ENCODE measurements at regions not wholly inside any gene's neighbourhood (a gene's known extent, or its start where the extent isn't known, plus 50 kb on each side); places are given as distances from the start of the nearest gene placed in this dataset.

DNA sequence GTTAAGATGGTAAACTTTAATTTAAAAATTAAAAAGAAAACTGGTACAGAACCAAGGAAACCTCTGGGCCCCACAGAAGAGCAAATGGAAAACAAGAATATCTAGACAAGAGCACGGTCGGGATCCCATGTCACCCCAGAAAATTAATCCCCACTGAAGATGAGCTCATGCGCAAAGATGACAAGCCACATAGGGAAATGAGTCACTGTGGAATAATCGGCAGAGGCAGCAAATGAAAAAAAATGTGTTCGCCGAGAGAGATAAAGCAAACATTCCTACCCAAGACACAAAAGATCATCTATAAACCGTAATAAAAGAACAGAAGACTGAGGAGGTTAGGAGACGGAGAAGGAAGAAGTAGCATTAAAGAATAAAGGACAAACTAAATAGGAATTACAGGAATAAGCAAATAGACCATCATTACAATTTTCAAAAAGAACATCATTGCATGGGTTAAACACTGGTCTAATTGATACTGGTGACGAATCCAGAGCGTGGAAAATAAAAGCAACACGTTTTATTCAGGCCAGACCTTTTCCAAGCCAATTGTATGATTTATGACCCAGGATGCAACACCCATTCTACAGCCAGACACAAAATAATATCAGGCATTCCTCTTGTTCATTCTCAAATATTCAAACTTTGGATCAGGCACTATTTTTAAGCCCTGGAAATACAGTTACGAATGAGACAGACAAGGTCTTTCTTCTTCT, 138.0 kb upstream of the ARID1B start:
- DNase-seq (ENCODE audit: low read depth) = no peak
- H3K4me3 ChIP-seq (ENCODE audit: low read depth, low read length) = no peak overlapping the region
- TF ChIP-seq, protein P1, sequence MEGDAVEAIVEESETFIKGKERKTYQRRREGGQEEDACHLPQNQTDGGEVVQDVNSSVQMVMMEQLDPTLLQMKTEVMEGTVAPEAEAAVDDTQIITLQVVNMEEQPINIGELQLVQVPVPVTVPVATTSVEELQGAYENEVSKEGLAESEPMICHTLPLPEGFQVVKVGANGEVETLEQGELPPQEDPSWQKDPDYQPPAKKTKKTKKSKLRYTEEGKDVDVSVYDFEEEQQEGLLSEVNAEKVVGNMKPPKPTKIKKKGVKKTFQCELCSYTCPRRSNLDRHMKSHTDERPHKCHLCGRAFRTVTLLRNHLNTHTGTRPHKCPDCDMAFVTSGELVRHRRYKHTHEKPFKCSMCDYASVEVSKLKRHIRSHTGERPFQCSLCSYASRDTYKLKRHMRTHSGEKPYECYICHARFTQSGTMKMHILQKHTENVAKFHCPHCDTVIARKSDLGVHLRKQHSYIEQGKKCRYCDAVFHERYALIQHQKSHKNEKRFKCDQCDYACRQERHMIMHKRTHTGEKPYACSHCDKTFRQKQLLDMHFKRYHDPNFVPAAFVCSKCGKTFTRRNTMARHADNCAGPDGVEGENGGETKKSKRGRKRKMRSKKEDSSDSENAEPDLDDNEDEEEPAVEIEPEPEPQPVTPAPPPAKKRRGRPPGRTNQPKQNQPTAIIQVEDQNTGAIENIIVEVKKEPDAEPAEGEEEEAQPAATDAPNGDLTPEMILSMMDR (IDR thresholded peaks at IDR 0.05; ENCODE audit: control insufficient read depth, extremely low read depth, insufficient read depth) = no peak

DNA sequence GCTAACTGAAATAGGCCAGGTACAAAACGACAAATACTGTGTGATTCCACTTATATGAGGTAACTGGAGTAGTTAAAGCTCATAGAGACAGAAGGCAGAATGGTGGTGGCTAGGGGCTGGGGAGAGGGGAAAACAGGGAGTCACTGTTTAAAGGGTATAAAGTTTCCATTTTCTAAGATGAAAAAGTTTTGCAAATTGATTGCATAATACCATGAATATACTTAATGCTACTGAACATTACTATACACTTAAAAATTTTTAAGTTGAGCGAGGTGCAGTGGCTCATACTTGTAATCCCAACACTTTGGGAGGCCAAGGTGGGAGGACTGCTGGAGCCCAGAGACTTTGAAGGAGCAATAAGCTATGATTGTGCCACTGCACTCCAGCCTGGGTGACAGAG, 138.6 kb upstream of the ARID1B start:
- no peak overlapping the region for H3K4me3 ChIP-seq (ENCODE audit: low read depth, low read length)
- TF ChIP-seq, protein P1 (IDR thresholded peaks at IDR 0.05; ENCODE audit: control insufficient read depth, extremely low read depth, insufficient read depth) = no peak
- DNase-seq (ENCODE audit: low read depth) = no peak

DNA sequence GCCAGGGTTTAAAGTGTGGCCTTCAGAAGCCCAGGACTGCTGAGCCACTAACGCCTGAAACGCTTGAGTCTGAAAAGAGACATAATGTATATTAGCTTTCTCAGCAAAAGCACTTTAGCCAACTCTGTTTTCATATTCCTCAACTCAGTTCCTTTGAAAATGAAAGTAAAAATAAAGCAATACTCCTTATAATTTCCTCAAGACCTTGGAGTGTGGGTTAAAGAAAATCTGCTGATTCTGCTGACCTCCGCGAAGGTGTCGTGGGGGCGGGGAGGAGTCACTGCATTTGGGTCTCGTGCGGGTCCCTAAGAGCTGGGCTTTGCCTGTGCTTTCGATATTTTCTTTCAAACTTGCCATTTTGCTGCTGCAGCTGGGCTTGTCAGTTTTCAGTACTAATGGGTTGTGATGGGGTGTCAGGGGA, 142.2 kb upstream of the ARID1B start:
- no peak overlapping the region for H3K4me3 ChIP-seq (ENCODE audit: low read depth, low read length)
- TF ChIP-seq, protein P1 (IDR thresholded peaks at IDR 0.05; ENCODE audit: control insufficient read depth, extremely low read depth, insufficient read depth) = no peak

DNA sequence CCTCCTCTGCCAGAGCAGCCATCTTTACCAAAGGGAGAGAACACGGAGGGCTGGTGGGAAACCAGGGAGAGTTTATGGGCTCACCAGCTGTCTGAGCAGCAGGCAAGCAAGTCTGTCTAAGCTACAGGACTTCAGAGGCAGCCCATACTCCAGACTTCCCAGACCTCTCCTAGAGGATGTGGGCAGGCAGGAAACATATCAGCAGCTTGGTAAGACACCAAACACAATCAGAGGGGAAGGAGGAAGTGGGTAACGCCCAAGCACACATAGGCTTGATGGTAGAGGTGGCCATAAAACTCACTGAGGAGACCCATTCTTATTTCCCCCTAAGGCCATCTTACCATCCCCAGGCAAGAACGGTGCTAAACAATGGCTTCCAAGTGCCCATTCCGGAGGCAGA, 143.1 kb upstream of the ARID1B start:
- TF ChIP-seq, protein P1 (IDR thresholded peaks at IDR 0.05; ENCODE audit: control insufficient read depth, extremely low read depth, insufficient read depth) = no peak
- H3K4me3 ChIP-seq (ENCODE audit: low read depth, low read length) = no peak overlapping the region
- DNase-seq (ENCODE audit: low read depth) = no peak

More for the DNA sequence above, 142.2 kb upstream of the ARID1B start:
- DNase-seq (ENCODE audit: low read depth) = no peak

DNA sequence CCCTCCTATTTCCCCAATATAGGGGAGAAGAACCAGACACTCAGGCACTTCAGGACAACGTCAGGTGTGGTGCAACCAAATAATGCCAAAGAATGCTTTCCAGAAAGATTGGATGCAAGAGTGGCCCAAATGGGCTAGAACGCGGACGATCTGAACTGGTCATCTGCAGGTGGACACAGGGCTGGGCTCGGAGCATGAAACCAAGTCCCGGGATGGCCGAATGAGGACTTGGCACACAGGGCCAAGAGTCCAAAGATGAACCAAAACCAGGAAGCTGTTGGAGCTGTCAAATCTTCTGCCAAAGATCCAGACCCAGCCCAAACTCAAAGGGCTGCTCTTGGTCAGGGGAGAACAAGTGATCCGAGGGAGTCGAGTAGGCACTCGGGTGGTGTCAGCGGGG, 143.9 kb upstream of the ARID1B start:
- DNase-seq (ENCODE audit: low read depth) = no peak
- TF ChIP-seq, protein P1 (IDR thresholded peaks at IDR 0.05; ENCODE audit: control insufficient read depth, extremely low read depth, insufficient read depth) = no peak
- H3K4me3 ChIP-seq (ENCODE audit: low read depth, low read length) = no peak overlapping the region

DNA sequence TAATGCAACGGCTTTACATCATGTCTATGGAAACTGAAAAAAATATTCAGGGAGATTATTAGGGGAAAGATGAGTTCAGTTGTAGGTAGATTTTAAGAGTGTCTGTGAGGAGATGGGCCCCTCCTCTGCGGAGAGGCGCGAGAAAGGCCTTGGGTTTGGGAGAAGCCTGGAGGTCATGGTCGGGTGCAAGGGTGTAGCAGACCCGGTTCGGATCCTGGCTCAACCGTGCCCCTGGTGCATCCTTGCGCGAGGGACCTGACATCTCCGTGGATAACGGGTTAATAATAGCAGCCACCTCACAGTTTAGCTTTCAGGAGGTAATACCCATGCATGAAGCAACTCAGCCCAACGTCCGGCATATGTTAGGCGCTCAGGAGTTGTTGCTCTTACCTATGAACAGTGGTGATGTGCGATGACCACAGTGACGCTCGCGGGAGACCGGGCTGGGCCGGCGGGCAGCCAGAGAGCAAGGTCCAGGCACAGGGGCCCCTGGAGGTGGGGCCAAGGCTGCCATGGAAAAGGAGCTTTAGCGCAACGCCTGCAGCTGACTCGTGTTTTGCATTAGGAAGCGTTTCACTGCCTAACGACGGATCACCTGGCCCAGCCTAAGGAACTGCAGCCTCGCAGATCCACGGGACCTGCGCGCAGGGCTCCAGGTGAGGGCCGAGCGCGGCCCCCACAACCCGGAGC, 146.4 kb upstream of the ARID1B start:
- TF ChIP-seq, protein P1 (IDR thresholded peaks at IDR 0.05; ENCODE audit: control insufficient read depth, extremely low read depth, insufficient read depth) = no peak

More for the DNA sequence above, 146.4 kb upstream of the ARID1B start:
- no peak for DNase-seq (ENCODE audit: low read depth)
- H3K4me3 ChIP-seq (ENCODE audit: low read depth, low read length) = no peak overlapping the region

Data from LNCaP clone FGC (cell line).